ENCODE measurements at regions not wholly inside any gene's neighbourhood (a gene's known extent, or its start where the extent isn't known, plus 50 kb on each side); places are given as distances from the start of the nearest gene placed in this dataset.

GRCh38 chr5:18805376-18805775, 1171.1 kb downstream of the TAF11L14 start:
- no peak overlapping the region for H3K4me3 ChIP-seq (ENCODE audit: low read depth, low read length)
- DNase-seq (ENCODE audit: low read depth) = no peak
- TF ChIP-seq CTCF (conservative IDR thresholded peaks at IDR 0.05; ENCODE audit: low read depth, low read length) = no peak

- DNase-seq (ENCODE audit: low read depth) = no peak
- no peak for TF ChIP-seq CTCF (conservative IDR thresholded peaks at IDR 0.05; ENCODE audit: low read depth, low read length)
- H3K4me3 ChIP-seq (ENCODE audit: low read depth, low read length) = no peak overlapping the region
Measured at GRCh38 chr5:18807256-18808149, 1173.2 kb downstream of the TAF11L14 start.

GRCh38 chr5:18811661-18812060, 1176.3 kb downstream of the CDH18 start:
- no peak overlapping the region for H3K4me3 ChIP-seq (ENCODE audit: low read depth, low read length)
- no peak for TF ChIP-seq CTCF (conservative IDR thresholded peaks at IDR 0.05; ENCODE audit: low read depth, low read length)
- DNase-seq (ENCODE audit: low read depth) = no peak

DNA sequence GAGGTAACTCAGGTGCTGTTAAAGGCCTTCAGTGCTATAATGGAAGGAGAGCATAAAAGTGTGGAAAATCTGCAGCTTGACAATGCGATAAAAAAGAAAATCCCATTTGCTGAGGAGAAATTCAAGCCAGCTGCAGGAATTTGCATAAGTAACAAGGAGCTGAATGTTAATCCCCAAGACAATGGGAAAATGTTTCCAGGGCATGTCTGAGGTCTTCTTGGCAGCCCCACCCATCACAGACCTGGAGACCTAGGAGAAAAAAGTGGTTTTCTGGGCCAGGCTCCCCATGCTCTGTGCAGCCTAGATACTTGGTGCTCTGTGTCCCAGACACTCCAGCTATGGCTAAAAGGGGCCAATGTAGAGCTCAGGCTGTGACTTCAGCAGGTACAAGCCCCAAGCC, 1159.6 kb downstream of the CDH18 start:
- no peak for DNase-seq (ENCODE audit: low read depth)
- H3K4me3 ChIP-seq (ENCODE audit: low read depth, low read length) = no peak overlapping the region
- TF ChIP-seq CTCF (conservative IDR thresholded peaks at IDR 0.05; ENCODE audit: low read depth, low read length) = no peak

GRCh38 chr5:18829539-18829938, 1158.5 kb downstream of the CDH18 start:
- no peak for DNase-seq (ENCODE audit: low read depth)
- H3K4me3 ChIP-seq (ENCODE audit: low read depth, low read length) = no peak overlapping the region
- no peak for TF ChIP-seq CTCF (conservative IDR thresholded peaks at IDR 0.05; ENCODE audit: low read depth, low read length)

- DNase-seq (ENCODE audit: low read depth) = no peak
- no peak overlapping the region for H3K4me3 ChIP-seq (ENCODE audit: low read depth, low read length)
- no peak for TF ChIP-seq CTCF (conservative IDR thresholded peaks at IDR 0.05; ENCODE audit: low read depth, low read length)
Measured at GRCh38 chr5:18850216-18850615, 1137.8 kb downstream of the CDH18 start.

DNA sequence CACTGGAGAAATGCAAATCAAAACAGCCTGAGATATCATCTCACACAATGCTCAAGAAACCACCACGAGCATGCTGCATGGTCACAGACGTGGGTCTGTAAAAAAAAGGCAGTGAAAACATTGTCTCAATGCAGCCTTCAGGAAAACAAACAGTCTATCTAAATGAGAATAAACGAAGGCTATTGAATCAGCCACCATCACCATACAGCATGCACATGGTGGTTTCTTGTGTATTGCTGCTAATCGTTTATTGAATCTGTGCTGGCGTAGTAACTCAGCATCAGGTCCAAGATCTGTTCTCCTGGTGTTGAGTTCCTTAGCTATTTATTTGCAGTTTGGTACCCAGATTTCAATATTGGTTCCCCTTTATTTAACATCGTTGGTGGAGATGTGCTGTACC, 1115.0 kb downstream of the CDH18 start:
- H3K4me3 ChIP-seq (ENCODE audit: low read depth, low read length) = no peak overlapping the region
- no peak for DNase-seq (ENCODE audit: low read depth)
- no peak for TF ChIP-seq CTCF (conservative IDR thresholded peaks at IDR 0.05; ENCODE audit: low read depth, low read length)

Measured in epithelial cell of proximal tubule (primary cell).